MV-4-11 (cell line): ENCODE measurements at regions not wholly inside any gene's neighbourhood (a gene's known extent, or its start where the extent isn't known, plus 50 kb on each side); places are given as distances from the start of the nearest gene placed in this dataset.

Source experiments
- DNase-seq: peaks from one replicate; lab custom pipeline; 2025; lab: John Stamatoyannopoulos, UW

- DNase-seq: no peak
These were observed 59.4 kb upstream of the PLAC1 start for GRCh38 chrX:134717698-134718097.

GRCh38 chrX:134716620-134717012, 58.3 kb upstream of the PLAC1 start:
- no peak for DNase-seq

GRCh38 chrX:134715930-134716619, 57.8 kb upstream of the PLAC1 start:
- DNase-seq: no peak

- DNase-seq: no peak
These were observed 56.4 kb upstream of the PLAC1 start for GRCh38 chrX:134714633-134715110.

- DNase-seq: no peak
These were observed 55.4 kb upstream of the PLAC1 start for GRCh38 chrX:134713618-134714107.

GRCh38 chrX:134712272-134712671, 54.0 kb upstream of the PLAC1 start:
- peak; percentile 4 for DNase-seq

GRCh38 chrX:134711135-134711921, 53.1 kb upstream of the PLAC1 start:
- no peak for DNase-seq
